ENCODE measurements at regions not wholly inside any gene's neighbourhood (a gene's known extent, or its start where the extent isn't known, plus 50 kb on each side); places are given as distances from the start of the nearest gene placed in this dataset.

DNA sequence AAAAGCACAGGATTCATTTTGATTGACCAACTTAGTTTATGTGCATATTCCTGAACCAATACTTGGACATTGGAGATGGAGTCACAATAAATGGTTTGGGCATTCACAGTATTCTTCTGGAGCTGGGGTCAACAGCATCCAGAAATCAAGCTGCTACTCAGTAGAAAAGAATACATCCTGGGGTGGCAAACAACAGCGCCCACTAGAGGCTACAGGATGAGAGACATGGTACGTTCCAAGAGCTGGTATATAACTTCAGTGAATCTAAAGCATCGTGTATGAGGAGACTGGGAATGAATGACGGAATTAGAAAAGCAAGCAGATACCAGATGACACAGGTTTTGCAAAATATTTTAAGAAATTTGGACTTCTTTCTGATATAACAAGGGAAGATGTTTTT, 142.9 kb upstream of the FIGN start:
- Mint-ChIP-seq H3K4me3 (no peak overlapping the region), H3K36me3 (ENCODE audit: low read depth) (no peaks in the 10 kb centered on the region), H3K27me3 (no peaks in the 10 kb centered on the region), H3K4me1 (ENCODE audit: low read depth) (no peaks in the 10 kb centered on the region), H3K9me3 (peaks cover 5% of the 10 kb centered on the region), H3K27ac (no peak overlapping the region)
- ChIA-PET POLR2A (no interaction called here), CTCF (no interaction called here)
- intact Hi-C loops (cut with DNase I, micrococcal nuclease): no loop called here
- TF ChIP-seq, protein P1, sequence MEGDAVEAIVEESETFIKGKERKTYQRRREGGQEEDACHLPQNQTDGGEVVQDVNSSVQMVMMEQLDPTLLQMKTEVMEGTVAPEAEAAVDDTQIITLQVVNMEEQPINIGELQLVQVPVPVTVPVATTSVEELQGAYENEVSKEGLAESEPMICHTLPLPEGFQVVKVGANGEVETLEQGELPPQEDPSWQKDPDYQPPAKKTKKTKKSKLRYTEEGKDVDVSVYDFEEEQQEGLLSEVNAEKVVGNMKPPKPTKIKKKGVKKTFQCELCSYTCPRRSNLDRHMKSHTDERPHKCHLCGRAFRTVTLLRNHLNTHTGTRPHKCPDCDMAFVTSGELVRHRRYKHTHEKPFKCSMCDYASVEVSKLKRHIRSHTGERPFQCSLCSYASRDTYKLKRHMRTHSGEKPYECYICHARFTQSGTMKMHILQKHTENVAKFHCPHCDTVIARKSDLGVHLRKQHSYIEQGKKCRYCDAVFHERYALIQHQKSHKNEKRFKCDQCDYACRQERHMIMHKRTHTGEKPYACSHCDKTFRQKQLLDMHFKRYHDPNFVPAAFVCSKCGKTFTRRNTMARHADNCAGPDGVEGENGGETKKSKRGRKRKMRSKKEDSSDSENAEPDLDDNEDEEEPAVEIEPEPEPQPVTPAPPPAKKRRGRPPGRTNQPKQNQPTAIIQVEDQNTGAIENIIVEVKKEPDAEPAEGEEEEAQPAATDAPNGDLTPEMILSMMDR (IDR thresholded peaks at IDR 0.05): no peak
- DNase-seq: no peak
- Histone ChIP-seq H3K27ac (ENCODE audit: low read depth in 1 of 2, low read length in 2 of 2) (no peak overlapping the region), H3K27me3 (ENCODE audit: control insufficient read depth in 1 of 2, insufficient read depth in 2 of 2, low read length in 2 of 2) (no peaks in the 10 kb centered on the region), H3K9me3 (ENCODE audit: control insufficient read depth in 1 of 2, insufficient read depth in 1 of 2, low read length in 2 of 2) (peaks cover 0 to 4% of the 10 kb centered on the region in 2 experiments), H3K4me1 (ENCODE audit: insufficient read depth, low read length) (no peaks in the 10 kb centered on the region), H3K4me3 (ENCODE audit: low read length) (no peak overlapping the region), H3K36me3 (ENCODE audit: insufficient read depth, low read length) (no peaks in the 10 kb centered on the region)
- ATAC-seq (ENCODE audit: poor library complexity): no peak

DNA sequence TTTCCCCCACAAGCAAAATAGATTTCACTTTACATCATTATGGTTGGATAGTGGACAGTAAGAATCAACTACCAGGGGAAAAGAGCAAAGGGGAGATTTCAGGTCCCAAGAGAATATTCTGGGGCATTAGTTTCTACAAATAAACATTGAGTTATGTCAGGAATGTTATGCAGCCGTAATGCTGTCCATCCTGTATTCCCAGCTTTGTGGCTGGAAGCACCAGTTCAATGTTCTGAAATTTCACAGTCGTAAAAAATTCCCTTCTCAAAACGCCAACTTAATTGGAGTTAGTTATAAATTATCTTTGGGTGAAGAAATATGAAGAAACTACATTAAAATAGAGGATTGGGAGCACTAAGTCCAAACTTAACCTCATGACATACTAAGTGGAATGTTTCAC, 141.5 kb upstream of the FIGN start:
- Mint-ChIP-seq H3K27me3 (no peaks in the 10 kb centered on the region), H3K4me1 (ENCODE audit: low read depth) (no peaks in the 10 kb centered on the region), H3K9me3 (peaks cover 5% of the 10 kb centered on the region), H3K36me3 (ENCODE audit: low read depth) (no peaks in the 10 kb centered on the region), H3K4me3 (no peak overlapping the region), H3K27ac (no peak overlapping the region)
- Histone ChIP-seq H3K36me3 (ENCODE audit: insufficient read depth, low read length) (no peaks in the 10 kb centered on the region), H3K4me1 (ENCODE audit: insufficient read depth, low read length) (no peaks in the 10 kb centered on the region), H3K9me3 (ENCODE audit: control insufficient read depth in 1 of 2, insufficient read depth in 1 of 2, low read length in 2 of 2) (peaks cover 2 to 4% of the 10 kb centered on the region in 2 experiments), H3K27ac (ENCODE audit: low read depth in 1 of 2, low read length in 2 of 2) (no peak overlapping the region), H3K4me3 (ENCODE audit: low read length) (no peak overlapping the region), H3K27me3 (ENCODE audit: control insufficient read depth in 1 of 2, insufficient read depth in 2 of 2, low read length in 2 of 2) (no peaks in the 10 kb centered on the region)
- no peak for ATAC-seq (ENCODE audit: poor library complexity)
- POLR2A ChIA-PET: no interaction called here
- CTCF ChIA-PET: no interaction called here
- no peak for DNase-seq
- TF ChIP-seq, protein P1 (IDR thresholded peaks at IDR 0.05): no peak
- intact Hi-C loops (cut with DNase I, micrococcal nuclease): no loop called here

DNA sequence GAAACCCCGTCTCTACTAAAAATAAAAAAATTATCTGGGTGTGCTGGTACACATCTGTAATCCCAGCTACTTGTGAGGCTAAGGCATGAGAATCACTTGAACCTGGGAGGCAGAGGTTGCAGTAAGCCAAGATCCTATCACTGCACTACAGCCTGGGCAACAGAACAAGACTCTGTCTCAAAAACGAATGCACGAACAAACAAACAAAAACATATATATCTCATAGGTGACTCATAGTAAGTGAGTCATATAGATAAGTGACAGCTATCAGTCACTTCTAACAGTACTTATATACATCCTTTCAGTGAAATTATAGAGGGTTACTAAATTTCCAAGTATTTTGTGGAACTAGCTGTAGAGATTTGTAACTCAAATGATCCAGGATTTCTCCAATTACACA, 127.3 kb upstream of the FIGN start:
- POLR2A ChIA-PET: no interaction called here
- no peak for ATAC-seq (ENCODE audit: poor library complexity)

More for the DNA sequence above, 127.3 kb upstream of the FIGN start:
- Histone ChIP-seq H3K9me3 (ENCODE audit: control insufficient read depth in 1 of 2, insufficient read depth in 1 of 2, low read length in 2 of 2) (no peaks in the 10 kb centered on the region), H3K27ac (ENCODE audit: low read depth in 1 of 2, low read length in 2 of 2) (no peak overlapping the region), H3K27me3 (ENCODE audit: control insufficient read depth in 1 of 2, insufficient read depth in 2 of 2, low read length in 2 of 2) (no peaks in the 10 kb centered on the region), H3K36me3 (ENCODE audit: insufficient read depth, low read length) (no peaks in the 10 kb centered on the region), H3K4me3 (ENCODE audit: low read length) (no peak overlapping the region), H3K4me1 (ENCODE audit: insufficient read depth, low read length) (no peaks in the 10 kb centered on the region)
- H3K27me3 Mint-ChIP-seq: no peaks in the 10 kb centered on the region
- TF ChIP-seq, protein P1 (IDR thresholded peaks at IDR 0.05): no peak
- no peaks in the 10 kb centered on the region for H3K4me1 Mint-ChIP-seq (ENCODE audit: low read depth)
- no peak overlapping the region for H3K27ac Mint-ChIP-seq
- no peak for DNase-seq
- no peaks in the 10 kb centered on the region for H3K36me3 Mint-ChIP-seq (ENCODE audit: low read depth)
- CTCF ChIA-PET: no interaction called here
- peaks cover 3% of the 10 kb centered on the region for H3K9me3 Mint-ChIP-seq
- intact Hi-C loops (cut with DNase I, micrococcal nuclease): no loop called here
- no peak overlapping the region for H3K4me3 Mint-ChIP-seq
